Esophagus squamous epithelium (tissue), 4 donors: ENCODE measurements at regions not wholly inside any gene's neighbourhood (a gene's known extent, or its start where the extent isn't known, plus 50 kb on each side); places are given as distances from the start of the nearest gene placed in this dataset.

Experiments
- CTCF ChIP-seq, 6 experiments: fragments of 450-650 bp in 4 of 6; fragments of 200-600 bp in 2 of 6; sonication (generic) in 2 of 6; IDR thresholded peaks; one replicate each; pipeline ENCODE4 v1.5.1; 2016 to 2019; ENCODE audit warnings: antibody characterized with exemption in 6 of 6, mild to moderate bottlenecking in 4 of 6, moderate library complexity in 4 of 6
- POLR2A ChIP-seq, 4 donors: fragments of 450-650 bp; IDR thresholded peaks; one replicate each; pipeline ENCODE4 v1.6.1; 2017; ENCODE audit warnings: antibody characterized with exemption in 4 of 4, mild to moderate bottlenecking in 4 of 4, moderate library complexity in 3 of 4

GRCh38 chr14:94965551-94966313 is 191.6 kb downstream of the DICER1 start:
- TF ChIP-seq POLR2A (IDR thresholded peaks at IDR 0.05) (no peak), CTCF (IDR thresholded peaks at IDR 0.05) (no peak)
